ENCODE measurements at regions not wholly inside any gene's neighbourhood (a gene's known extent, or its start where the extent isn't known, plus 50 kb on each side); places are given as distances from the start of the nearest gene placed in this dataset.

- no peak overlapping the region for H2AFZ ChIP-seq (ENCODE audit: insufficient read depth, low read depth, low read length, poor library complexity, severe bottlenecking)
- no peak overlapping the region for H3K4me2 ChIP-seq (replicated peaks; ENCODE audit: extremely low read depth, low read length, poor library complexity, severe bottlenecking)
- no CpG with 5 or more reads among the region's 1 CpG for WGBS (ENCODE audit: insufficient coverage)
- H3K79me2 ChIP-seq (ENCODE audit: insufficient read depth, low read length), result no peaks in the 10 kb centered on the region
- no peak overlapping the region for H3K27ac ChIP-seq (ENCODE audit: low read depth in 1 of 2, low read length in 2 of 2)
- H3K4me3 Mint-ChIP-seq, result no peak overlapping the region
- H3K36me3 Mint-ChIP-seq, result no peaks in the 10 kb centered on the region
- no peak for DNase-seq
- H3K9me3 ChIP-seq (replicated peaks in 1 of 2; ENCODE audit: control insufficient read depth in 1 of 2, insufficient read depth in 1 of 2, low read length in 2 of 2), result no peaks in the 10 kb centered on the region
- no peaks in the 10 kb centered on the region for H4K20me1 ChIP-seq (ENCODE audit: insufficient read depth, low read length)
- no peaks in the 10 kb centered on the region for H3K27me3 Mint-ChIP-seq (ENCODE audit: low read depth in 3 of 3)
- no peaks in the 10 kb centered on the region for H3K36me3 ChIP-seq (replicated peaks in 1 of 2; ENCODE audit: control insufficient read depth in 1 of 2, insufficient read depth in 2 of 2, low read length in 2 of 2)
- no peak overlapping the region for H3K4me3 ChIP-seq (replicated peaks in 1 of 3; ENCODE audit: low read depth in 2 of 3, low read length in 3 of 3)
- intact Hi-C loops (cut with micrococcal nuclease), result no loop called here
- H3K27ac Mint-ChIP-seq, result no peak overlapping the region
- no peak for TF ChIP-seq CTCF (IDR thresholded peaks at IDR 0.05)
- no peaks in the 10 kb centered on the region for H3K27me3 ChIP-seq (ENCODE audit: control insufficient read depth in 2 of 2, insufficient read depth in 2 of 2, low read length in 2 of 2)
- H3K9me3 Mint-ChIP-seq, result no peaks in the 10 kb centered on the region
- no peak overlapping the region for H3K9ac ChIP-seq (ENCODE audit: insufficient read depth, low read length, poor library complexity, severe bottlenecking)
- no peaks in the 10 kb centered on the region for H3K4me1 ChIP-seq (ENCODE audit: control insufficient read depth in 1 of 2, insufficient read depth in 2 of 2, low read length in 2 of 2)
- H3K4me1 Mint-ChIP-seq, result no peaks in the 10 kb centered on the region
Observed at GRCh38 chr4:110816367-110816766, 193.5 kb upstream of the PITX2 start.

GRCh38 chr4:110821186-110821585, 198.3 kb upstream of the PITX2 start:
- H3K27ac Mint-ChIP-seq, result no peak overlapping the region
- WGBS (ENCODE audit: insufficient coverage), result 81% methylated on average over 4 of the region's 4 CpGs
- no peak for TF ChIP-seq CTCF (IDR thresholded peaks at IDR 0.05)
- Histone ChIP-seq H3K4me2 (replicated peaks; ENCODE audit: extremely low read depth, low read length, poor library complexity, severe bottlenecking) (no peak overlapping the region), H4K20me1 (ENCODE audit: insufficient read depth, low read length) (no peaks in the 10 kb centered on the region), H3K9me3 (replicated peaks in 1 of 2; ENCODE audit: control insufficient read depth in 1 of 2, insufficient read depth in 1 of 2, low read length in 2 of 2) (no peaks in the 10 kb centered on the region), H3K4me3 (replicated peaks in 1 of 3; ENCODE audit: low read depth in 2 of 3, low read length in 3 of 3) (no peak overlapping the region), H3K27me3 (ENCODE audit: control insufficient read depth in 2 of 2, insufficient read depth in 2 of 2, low read length in 2 of 2) (no peaks in the 10 kb centered on the region), H3K79me2 (ENCODE audit: insufficient read depth, low read length) (no peaks in the 10 kb centered on the region), H2AFZ (ENCODE audit: insufficient read depth, low read depth, low read length, poor library complexity, severe bottlenecking) (no peak overlapping the region), H3K36me3 (replicated peaks in 1 of 2; ENCODE audit: control insufficient read depth in 1 of 2, insufficient read depth in 2 of 2, low read length in 2 of 2) (no peaks in the 10 kb centered on the region), H3K4me1 (ENCODE audit: control insufficient read depth in 1 of 2, insufficient read depth in 2 of 2, low read length in 2 of 2) (no peaks in the 10 kb centered on the region), H3K27ac (ENCODE audit: low read depth in 1 of 2, low read length in 2 of 2) (no peak overlapping the region), H3K9ac (ENCODE audit: insufficient read depth, low read length, poor library complexity, severe bottlenecking) (no peak overlapping the region)
- no peaks in the 10 kb centered on the region for H3K4me1 Mint-ChIP-seq
- no peaks in the 10 kb centered on the region for H3K36me3 Mint-ChIP-seq
- DNase-seq, result no peak
- no peak overlapping the region for H3K4me3 Mint-ChIP-seq
- H3K9me3 Mint-ChIP-seq, result no peaks in the 10 kb centered on the region
- H3K27me3 Mint-ChIP-seq (ENCODE audit: low read depth in 3 of 3), result peaks cover 0 to 2% (median 0%) of the 10 kb centered on the region in 3 donors
- intact Hi-C loops (cut with micrococcal nuclease), result no loop called here

All from CD14-positive monocyte (primary cell).